Gastroesophageal sphincter (tissue), 3 donors: ENCODE measurements at regions not wholly inside any gene's neighbourhood (a gene's known extent, or its start where the extent isn't known, plus 50 kb on each side); places are given as distances from the start of the nearest gene placed in this dataset.

Experiments used
- CTCF ChIP-seq, 4 experiments: fragments of 200-600 bp in 2 of 4; fragments of 450-650 bp in 2 of 4; sonication (generic) in 1 of 4; IDR thresholded peaks; one replicate each; pipeline ENCODE4 v1.5.1; 2017 to 2019; ENCODE audit warnings: antibody characterized with exemption in 4 of 4, mild to moderate bottlenecking in 2 of 4, moderate library complexity in 2 of 4
- POLR2AphosphoS5 ChIP-seq: sonication (generic); formaldehyde crosslinking; IDR thresholded peaks from one replicate; pipeline ENCODE4 v1.6.1; 2017; ENCODE audit warnings: antibody characterized with exemption

GRCh38 chr3:130814691-130815472, 68.3 kb upstream of the PIK3R4 start:
- TF ChIP-seq CTCF (IDR thresholded peaks at IDR 0.05) (no peak), POLR2AphosphoS5 (no peak)
